HCT116 (cell line): ENCODE measurements at regions not wholly inside any gene's neighbourhood (a gene's known extent, or its start where the extent isn't known, plus 50 kb on each side); places are given as distances from the start of the nearest gene placed in this dataset.

Experiments used
- CEBPB ChIP-seq: IDR thresholded peaks from 2 replicates; pipeline ENCODE4 v1.6.1; 2012; ENCODE audit warnings: low read depth
- EZH2phosphoT487 ChIP-seq: fragments of 200-600 bp; IDR thresholded peaks from 2 replicates; pipeline ENCODE4 v1.6.1; 2018; ENCODE audit warnings: antibody characterized with exemption, borderline replicate concordance
- FOSL1 ChIP-seq: IDR thresholded peaks from 2 replicates; pipeline ENCODE4 v1.6.1; 2012; ENCODE audit warnings: low read depth
- POLR2A ChIP-seq: IDR thresholded peaks from 2 replicates; pipeline ENCODE4 v1.7.0; 2011; ENCODE audit warnings: borderline replicate concordance; ENCODE audit not compliant: insufficient read depth, insufficient read length; ENCODE audit errors: extremely low read depth
- RAD21 ChIP-seq: IDR thresholded peaks from 2 replicates; pipeline ENCODE4 v1.6.1; 2012; ENCODE audit warnings: low read depth, mild to moderate bottlenecking
- SRF ChIP-seq: IDR thresholded peaks from 2 replicates; pipeline ENCODE4 v1.6.1; 2012; ENCODE audit warnings: low read depth
- ZFX ChIP-seq: fragments of 450-650 bp; IDR thresholded peaks from 2 replicates; pipeline ENCODE4 v1.6.1; 2017
- ZNF274 ChIP-seq: fragments of 200-500 bp; sonication (Bioruptor generic); IDR thresholded peaks from 2 replicates; pipeline ENCODE4 v1.6.1; 2014; ENCODE audit warnings: mild to moderate bottlenecking, low read depth, low read length, inconsistent platforms
- TF ChIP-seq, protein P1 (sequence below), 3 experiments: fragments of 200-600 bp in 1 of 3; sonication (generic) in 1 of 3; IDR thresholded peaks in 2 of 3; conservative IDR thresholded peaks in 1 of 3; 2 replicates each; pipeline ENCODE4 v1.5.1; 2012 to 2017; ENCODE audit warnings: low read depth in 2 of 3, low read length in 2 of 3, antibody characterized with exemption in 1 of 3, borderline replicate concordance in 1 of 3, control low read depth in 1 of 3, mild to moderate bottlenecking in 1 of 3, mixed read lengths in 1 of 3, mixed run types in 1 of 3, moderate library complexity in 1 of 3; ENCODE audit not compliant: insufficient read depth in 1 of 3
- TF ChIP-seq, protein P2 (sequence below): IDR thresholded peaks from 2 replicates; pipeline ENCODE4 v1.6.1; 2012

DNA sequence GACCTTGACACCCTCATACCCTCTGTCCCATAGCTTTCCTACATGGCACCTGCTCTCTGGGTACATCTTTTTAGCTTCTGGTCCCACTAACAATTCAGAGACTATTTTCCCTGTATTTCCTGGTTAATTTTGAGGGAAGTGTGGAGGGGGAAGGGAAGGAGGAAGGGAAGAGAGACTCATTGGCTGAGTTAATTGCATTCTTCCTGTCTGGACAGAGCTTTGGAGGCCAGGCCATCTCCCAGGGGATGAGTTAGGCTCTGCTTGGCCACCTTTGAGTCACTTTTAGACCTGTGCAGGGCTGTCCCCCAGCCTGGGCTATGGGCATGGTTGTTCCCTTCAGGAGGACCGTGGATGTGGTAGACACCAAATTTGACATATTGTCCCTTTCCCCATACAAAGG, 167.9 kb upstream of the PGRMC2 start:
- TF ChIP-seq POLR2A (no peak), RAD21 (no peak), SRF (no peak), EZH2phosphoT487 (no peak), ZNF274 (no peak), ZFX (no peak), FOSL1 (no peak), CEBPB (no peak)
- TF ChIP-seq, protein P1, sequence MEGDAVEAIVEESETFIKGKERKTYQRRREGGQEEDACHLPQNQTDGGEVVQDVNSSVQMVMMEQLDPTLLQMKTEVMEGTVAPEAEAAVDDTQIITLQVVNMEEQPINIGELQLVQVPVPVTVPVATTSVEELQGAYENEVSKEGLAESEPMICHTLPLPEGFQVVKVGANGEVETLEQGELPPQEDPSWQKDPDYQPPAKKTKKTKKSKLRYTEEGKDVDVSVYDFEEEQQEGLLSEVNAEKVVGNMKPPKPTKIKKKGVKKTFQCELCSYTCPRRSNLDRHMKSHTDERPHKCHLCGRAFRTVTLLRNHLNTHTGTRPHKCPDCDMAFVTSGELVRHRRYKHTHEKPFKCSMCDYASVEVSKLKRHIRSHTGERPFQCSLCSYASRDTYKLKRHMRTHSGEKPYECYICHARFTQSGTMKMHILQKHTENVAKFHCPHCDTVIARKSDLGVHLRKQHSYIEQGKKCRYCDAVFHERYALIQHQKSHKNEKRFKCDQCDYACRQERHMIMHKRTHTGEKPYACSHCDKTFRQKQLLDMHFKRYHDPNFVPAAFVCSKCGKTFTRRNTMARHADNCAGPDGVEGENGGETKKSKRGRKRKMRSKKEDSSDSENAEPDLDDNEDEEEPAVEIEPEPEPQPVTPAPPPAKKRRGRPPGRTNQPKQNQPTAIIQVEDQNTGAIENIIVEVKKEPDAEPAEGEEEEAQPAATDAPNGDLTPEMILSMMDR (IDR thresholded peaks at IDR 0.05 in 2 of 3, conservative IDR thresholded peaks at IDR 0.05 in 1 of 3; ENCODE audit: borderline replicate concordance in 1 of 3, insufficient read depth in 1 of 3, low read depth in 2 of 3, low read length in 2 of 3) = no peak
- TF ChIP-seq, protein P2, sequence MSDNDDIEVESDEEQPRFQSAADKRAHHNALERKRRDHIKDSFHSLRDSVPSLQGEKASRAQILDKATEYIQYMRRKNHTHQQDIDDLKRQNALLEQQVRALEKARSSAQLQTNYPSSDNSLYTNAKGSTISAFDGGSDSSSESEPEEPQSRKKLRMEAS = no peak
